ENCODE measurements at regions not wholly inside any gene's neighbourhood (a gene's known extent, or its start where the extent isn't known, plus 50 kb on each side); places are given as distances from the start of the nearest gene placed in this dataset.

- TF ChIP-seq BRCA1 (IDR thresholded peaks at IDR 0.05; ENCODE audit: low read depth, low read length), result no peak
- no peak for TF ChIP-seq POLR2A (IDR thresholded peaks at IDR 0.05; ENCODE audit: control extremely low read depth in 1 of 2, low read depth in 2 of 2, low read length in 2 of 2)
- no peak for TF ChIP-seq SP1 (IDR thresholded peaks at IDR 0.05; ENCODE audit: low read depth, low read length)
Measured at GRCh38 chr14:22313172-22313801, 275.7 kb downstream of the DAD1 start.
